Endothelial cell of umbilical vein (primary cell): ENCODE measurements at regions not wholly inside any gene's neighbourhood (a gene's known extent, or its start where the extent isn't known, plus 50 kb on each side); places are given as distances from the start of the nearest gene placed in this dataset.

Source experiments
- BruUV-seq: library from RNA; stranded (reverse); fragments of 400-500 nt; replicated peaks from 2 replicates; lab custom pipeline; 2021; lab: Mats Ljungman, UMichigan
- CTCF ChIA-PET: fragments of 300-600, 350-600 bp; sonication (Branson Sonifier 250); formaldehyde crosslinking; loops from one replicate; lab custom pipeline; 2021; ENCODE audit warnings: antibody characterized with exemption, inconsistent platforms; lab: Charles Lee
- POLR2A ChIA-PET: fragments of 300-600, 350-600 bp; sonication (Branson Sonifier 250); formaldehyde crosslinking; loops from one replicate; lab custom pipeline; 2021; ENCODE audit warnings: antibody characterized with exemption, inconsistent platforms; lab: Charles Lee
- DNase-seq: peaks from one replicate; pipeline ENCODE4 v3.0.0-alpha.2; 2011; ENCODE audit warnings: low read depth, low spot score
- FAIRE-seq: peaks from 2 replicates; lab custom pipeline; 2011; peaks lifted over from hg19 to GRCh38; lab: Jason Lieb, UNC
- H2AFZ ChIP-seq: 2 replicates; pipeline ENCODE4 v1.6.0; 2012; ENCODE audit warnings: low read depth, low read length, control low read depth, inconsistent platforms
- H3K27ac ChIP-seq: 2 replicates; pipeline ENCODE4 v1.5.1; 2011; ENCODE audit warnings: low read depth, mild to moderate bottlenecking, control low read depth, low read length, moderate library complexity; ENCODE audit not compliant: insufficient read depth
- H3K27me3 ChIP-seq, 2 experiments: 2 replicates each; pipeline versions ENCODE4 v1.6.0 to v1.6.1; 2011; ENCODE audit warnings: low read length in 2 of 2, mixed read lengths in 1 of 2; ENCODE audit not compliant: control insufficient read depth in 2 of 2, insufficient read depth in 2 of 2
- H3K36me3 ChIP-seq, 2 experiments: 2 replicates in 1 of 2; 3 replicates in 1 of 2; pipeline ENCODE4 v1.5.1; 2011; ENCODE audit warnings: low read length in 2 of 2, mild to moderate bottlenecking in 1 of 2, moderate library complexity in 1 of 2; ENCODE audit not compliant: control insufficient read depth in 2 of 2, insufficient read depth in 2 of 2; ENCODE audit errors: extremely low read depth in 1 of 2
- H3K4me1 ChIP-seq: 3 replicates; pipeline ENCODE4 v1.5.1; 2011; ENCODE audit warnings: mild to moderate bottlenecking, low read length; ENCODE audit not compliant: control insufficient read depth, insufficient read depth; ENCODE audit errors: extremely low read depth
- H3K4me2 ChIP-seq: 2 replicates; pipeline ENCODE4 v1.6.1; 2011; ENCODE audit warnings: low read length, control low read depth, mixed read lengths; ENCODE audit not compliant: insufficient read depth
- H3K4me3 ChIP-seq, 3 experiments: fragments of 200-600 bp in 1 of 3; sonication (generic), shearing (Covaris generic) in 1 of 3; replicated peaks in 1 of 3; 2 replicates each; pipeline ENCODE4 v1.5.1; 2011 to 2016; ENCODE audit warnings: control low read depth in 3 of 3, low read length in 3 of 3, mild to moderate bottlenecking in 2 of 3, inconsistent platforms in 1 of 3, low read depth in 1 of 3, moderate library complexity in 1 of 3; ENCODE audit not compliant: insufficient read depth in 1 of 3
- H3K79me2 ChIP-seq: 2 replicates; pipeline ENCODE4 v1.6.0; 2012; ENCODE audit warnings: low read length, inconsistent platforms; ENCODE audit not compliant: control insufficient read depth, insufficient read depth
- H3K9ac ChIP-seq: replicated peaks from 2 replicates; pipeline ENCODE3; 2011; ENCODE audit warnings: low read length, control low read depth; ENCODE audit not compliant: insufficient read depth; ENCODE audit errors: extremely low read depth
- H3K9me1 ChIP-seq: replicated peaks from 3 replicates; pipeline ENCODE4 v1.6.0; 2011; ENCODE audit warnings: mild to moderate bottlenecking, low read length; ENCODE audit not compliant: control insufficient read depth, insufficient read depth; ENCODE audit errors: extremely low read depth
- H3K9me3 ChIP-seq: replicated peaks from 2 replicates; pipeline ENCODE4 v1.5.1; 2012; ENCODE audit warnings: low read length, inconsistent platforms; ENCODE audit not compliant: control insufficient read depth, insufficient read depth
- H4K20me1 ChIP-seq: replicated peaks from 2 replicates; pipeline ENCODE3; 2011; ENCODE audit warnings: mild to moderate bottlenecking, low read length; ENCODE audit not compliant: control insufficient read depth, insufficient read depth; ENCODE audit errors: extremely low read depth
- CTCF ChIP-seq, 2 donors: IDR thresholded peaks; 1 replicate in 1 of 2; 2 replicates in 1 of 2; pipeline ENCODE4 v1.5.1; 2011; ENCODE audit warnings: low read length in 2 of 2, mild to moderate bottlenecking in 2 of 2, moderate library complexity in 2 of 2, control low read depth in 1 of 2, inconsistent platforms in 1 of 2, low read depth in 1 of 2; ENCODE audit not compliant: insufficient read depth in 1 of 2; ENCODE audit errors: extremely low read depth in 1 of 2
- EZH2 ChIP-seq: IDR thresholded peaks from 2 replicates; pipeline ENCODE4 v1.6.1; 2012; ENCODE audit warnings: borderline replicate concordance, low read depth, mild to moderate bottlenecking, moderate library complexity, low read length, inconsistent platforms; ENCODE audit not compliant: severe bottlenecking
- FOS ChIP-seq: IDR thresholded peaks from 2 replicates; pipeline ENCODE4 v1.6.1; 2011; ENCODE audit warnings: mild to moderate bottlenecking, low read length, moderate library complexity, borderline replicate concordance; ENCODE audit not compliant: insufficient read depth
- GATA2 ChIP-seq: IDR thresholded peaks from 2 replicates; pipeline ENCODE4 v1.7.0; 2011; ENCODE audit warnings: low read depth, mild to moderate bottlenecking, moderate library complexity, mixed read lengths, low read length; ENCODE audit not compliant: insufficient read length, insufficient read depth
- JUN ChIP-seq: IDR thresholded peaks from 2 replicates; pipeline ENCODE4 v1.6.1; 2011; ENCODE audit warnings: borderline replicate concordance, low read depth; ENCODE audit not compliant: insufficient read length, insufficient read depth
- MYC ChIP-seq: IDR thresholded peaks from one replicate; pipeline ENCODE4 v1.6.1; 2011; ENCODE audit warnings: mild to moderate bottlenecking, low read depth, low read length
- POLR2A ChIP-seq: IDR thresholded peaks from 2 replicates; pipeline ENCODE4 v1.6.1; 2012; ENCODE audit warnings: low read depth, mild to moderate bottlenecking, control low read depth, low read length
- POLR2AphosphoS5 ChIP-seq: IDR thresholded peaks from 2 replicates; pipeline ENCODE4 v1.6.1; 2012; ENCODE audit warnings: low read depth, mild to moderate bottlenecking, control low read depth, low read length, moderate library complexity; ENCODE audit not compliant: insufficient read depth
- dilution Hi-C: fragments of 300-500 bp; cut with MboI; formaldehyde crosslinking; loops from one replicate; pipeline ENCODE4 v1.15.0; 2019; ENCODE audit warnings: low sequenced_read_pairs; ENCODE audit not compliant: extremely low pct_ligation_motif_present
- intact Hi-C: fragments of 100-400 bp; cut with micrococcal nuclease; formaldehyde crosslinking; loops from one replicate; pipeline ENCODE4 v1.10.0; 2022
- TF ChIP-seq, protein P1 (sequence below): IDR thresholded peaks from 2 replicates; pipeline ENCODE4 v1.6.1; 2011; ENCODE audit not compliant: insufficient read depth, insufficient read length

DNA sequence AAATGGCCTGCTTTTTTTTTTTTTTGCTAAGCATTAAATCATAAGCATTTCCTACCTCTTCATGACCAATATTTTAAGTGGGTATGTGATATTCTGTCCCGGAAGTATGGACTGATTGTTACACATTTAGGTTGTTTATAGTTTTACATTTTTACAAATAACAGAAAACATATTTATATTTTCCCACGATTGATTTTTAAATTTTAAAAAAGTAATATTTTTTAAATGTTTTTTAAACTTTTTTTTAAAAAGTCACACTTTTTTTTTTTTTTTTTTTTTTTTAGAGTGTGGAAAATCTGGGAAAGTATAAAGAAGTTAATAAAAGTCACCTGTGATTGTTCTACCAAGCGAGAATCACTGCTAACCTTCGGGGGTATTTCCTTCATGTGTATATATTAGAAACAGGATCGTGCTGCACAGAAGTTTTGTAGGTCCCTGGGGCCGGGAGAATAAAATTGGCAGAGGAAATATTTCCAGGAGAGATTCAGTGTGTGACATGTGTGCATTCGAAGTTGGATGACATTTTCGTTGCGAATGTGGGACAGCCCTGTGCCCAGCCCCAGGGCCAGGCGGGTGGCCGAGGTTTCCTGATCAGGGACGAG lies 173.1 kb downstream of the CDC5L start:
- intact Hi-C loops: no loop called here
- Histone ChIP-seq H3K27ac (no peak overlapping the region), H3K27me3 (peaks cover 3 to 8% of the 10 kb centered on the region in 2 experiments), H3K9ac (no peak overlapping the region), H3K9me1 (no peaks in the 10 kb centered on the region), H3K36me3 (no peaks in the 10 kb centered on the region), H3K4me1 (no peaks in the 10 kb centered on the region), H3K4me3 (no peak overlapping the region), H4K20me1 (no peaks in the 10 kb centered on the region), H3K9me3 (no peaks in the 10 kb centered on the region), H3K4me2 (no peak overlapping the region), H2AFZ (no peak overlapping the region), H3K79me2 (no peaks in the 10 kb centered on the region)
- ChIA-PET POLR2A (no interaction called here), CTCF (interaction anchor here (1.2 kb wide), 1 partner anchor 85 kb away, joined by 6 read pairs; no protein-coding TSS in a partner anchor)
- no peak for DNase-seq
- TF ChIP-seq MYC (no peak), JUN (no peak), GATA2 (no peak), POLR2AphosphoS5 (no peak), FOS (no peak), CTCF (IDR thresholded peaks at IDR 0.05; ENCODE audit: extremely low read depth in 1 of 2, insufficient read depth in 1 of 2, low read depth in 1 of 2, low read length in 2 of 2) (no peak), POLR2A (no peak), EZH2 (no peak)
- TF ChIP-seq, protein P1, sequence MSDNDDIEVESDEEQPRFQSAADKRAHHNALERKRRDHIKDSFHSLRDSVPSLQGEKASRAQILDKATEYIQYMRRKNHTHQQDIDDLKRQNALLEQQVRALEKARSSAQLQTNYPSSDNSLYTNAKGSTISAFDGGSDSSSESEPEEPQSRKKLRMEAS: no peak
- no TSS peak for BruUV-seq
- FAIRE-seq: no peak
- dilution Hi-C loops: no loop called here
